ENCODE measurements at regions not wholly inside any gene's neighbourhood (a gene's known extent, or its start where the extent isn't known, plus 50 kb on each side); places are given as distances from the start of the nearest gene placed in this dataset.

- no peak for TF ChIP-seq SIN3A (IDR thresholded peaks at IDR 0.05; ENCODE audit: low read depth)
- TF ChIP-seq CTCF (IDR thresholded peaks at IDR 0.05 in 2 of 3, conservative IDR thresholded peaks at IDR 0.05 in 1 of 3; ENCODE audit: borderline replicate concordance in 1 of 3, insufficient read depth in 1 of 3, low read depth in 2 of 3, low read length in 2 of 3): no peak
- no peak for TF ChIP-seq RAD21 (IDR thresholded peaks at IDR 0.05; ENCODE audit: low read depth)
- no peak for TF ChIP-seq POLR2A (IDR thresholded peaks at IDR 0.05; ENCODE audit: borderline replicate concordance, extremely low read depth, insufficient read depth, insufficient read length)
- TF ChIP-seq FOSL1 (IDR thresholded peaks at IDR 0.05; ENCODE audit: low read depth): no peak
- TF ChIP-seq MAX (IDR thresholded peaks at IDR 0.05): no peak
- no peak for TF ChIP-seq TCF7L2 (IDR thresholded peaks at IDR 0.05; ENCODE audit: borderline replicate concordance, extremely low read depth, insufficient read depth, insufficient read length)
These were observed 925.3 kb downstream of the SLITRK6 start for GRCh38 chr13:84873951-84874350.

All from HCT116 (cell line).